LNCaP clone FGC (cell line): ENCODE measurements at regions not wholly inside any gene's neighbourhood (a gene's known extent, or its start where the extent isn't known, plus 50 kb on each side); places are given as distances from the start of the nearest gene placed in this dataset.

ENCODE experiments used
- DNase-seq: peaks from one replicate; pipeline ENCODE4 v3.0.0-alpha.2; 2011; ENCODE audit warnings: low read depth
- H3K4me3 ChIP-seq: 2 replicates; pipeline ENCODE4 v1.5.1; 2011; ENCODE audit warnings: mild to moderate bottlenecking, low read depth, low read length, control low read depth
- TF ChIP-seq, protein P1 (sequence below): IDR thresholded peaks from 2 replicates; pipeline ENCODE4 v1.5.1; 2012; ENCODE audit warnings: mild to moderate bottlenecking; ENCODE audit not compliant: control insufficient read depth, insufficient read depth; ENCODE audit errors: extremely low read depth

- no peak for DNase-seq
- no peak overlapping the region for H3K4me3 ChIP-seq
- TF ChIP-seq, protein P1, sequence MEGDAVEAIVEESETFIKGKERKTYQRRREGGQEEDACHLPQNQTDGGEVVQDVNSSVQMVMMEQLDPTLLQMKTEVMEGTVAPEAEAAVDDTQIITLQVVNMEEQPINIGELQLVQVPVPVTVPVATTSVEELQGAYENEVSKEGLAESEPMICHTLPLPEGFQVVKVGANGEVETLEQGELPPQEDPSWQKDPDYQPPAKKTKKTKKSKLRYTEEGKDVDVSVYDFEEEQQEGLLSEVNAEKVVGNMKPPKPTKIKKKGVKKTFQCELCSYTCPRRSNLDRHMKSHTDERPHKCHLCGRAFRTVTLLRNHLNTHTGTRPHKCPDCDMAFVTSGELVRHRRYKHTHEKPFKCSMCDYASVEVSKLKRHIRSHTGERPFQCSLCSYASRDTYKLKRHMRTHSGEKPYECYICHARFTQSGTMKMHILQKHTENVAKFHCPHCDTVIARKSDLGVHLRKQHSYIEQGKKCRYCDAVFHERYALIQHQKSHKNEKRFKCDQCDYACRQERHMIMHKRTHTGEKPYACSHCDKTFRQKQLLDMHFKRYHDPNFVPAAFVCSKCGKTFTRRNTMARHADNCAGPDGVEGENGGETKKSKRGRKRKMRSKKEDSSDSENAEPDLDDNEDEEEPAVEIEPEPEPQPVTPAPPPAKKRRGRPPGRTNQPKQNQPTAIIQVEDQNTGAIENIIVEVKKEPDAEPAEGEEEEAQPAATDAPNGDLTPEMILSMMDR: no peak
These were observed 1150.0 kb downstream of the RPIA start for GRCh38 chr2:89841476-89841840.

- H3K4me3 ChIP-seq: no peak overlapping the region
- TF ChIP-seq, protein P1: no peak
- DNase-seq: no peak
These were observed 1150.9 kb downstream of the RPIA start for GRCh38 chr2:89842180-89842908.

GRCh38 chr2:89844221-89844943 lies 1152.9 kb downstream of the RPIA start:
- no peak overlapping the region for H3K4me3 ChIP-seq

GRCh38 chr2:89845532-89845931 lies 1154.1 kb downstream of the RPIA start:
- no peak for DNase-seq
- no peak overlapping the region for H3K4me3 ChIP-seq
- TF ChIP-seq, protein P1: no peak

More at GRCh38 chr2:89844221-89844943, 1152.9 kb downstream of the RPIA start:
- TF ChIP-seq, protein P1: no peak
- no peak for DNase-seq

- TF ChIP-seq, protein P1: no peak
- H3K4me3 ChIP-seq: no peak overlapping the region
- DNase-seq: no peak
These were observed 1156.6 kb downstream of the RPIA start for GRCh38 chr2:89848114-89848513.

- no peak overlapping the region for H3K4me3 ChIP-seq
- TF ChIP-seq, protein P1: no peak
- no peak for DNase-seq
These were observed 1157.4 kb downstream of the RPIA start for GRCh38 chr2:89848763-89849368.

DNA sequence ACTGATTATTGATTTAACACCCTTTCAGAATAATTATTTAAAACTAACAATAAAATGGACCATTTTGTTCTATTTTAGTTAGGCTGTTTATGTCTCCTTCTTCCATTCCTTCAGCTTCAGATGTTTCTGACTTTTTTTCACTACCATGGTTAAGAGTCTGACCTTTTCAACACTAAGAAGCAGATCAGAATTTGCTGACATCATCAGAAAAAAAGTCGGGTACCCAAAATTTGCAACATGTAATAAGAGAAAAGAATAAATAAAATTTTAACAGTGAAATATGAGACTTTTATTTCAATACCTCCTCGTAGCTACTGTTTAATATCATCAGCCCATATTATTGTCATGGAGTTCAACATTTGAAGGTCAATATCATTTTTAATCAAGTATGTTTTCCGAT lies 1158.3 kb downstream of the RPIA start:
- TF ChIP-seq, protein P1: no peak
- DNase-seq: no peak
- H3K4me3 ChIP-seq: no peak overlapping the region
